ENCODE measurements at regions not wholly inside any gene's neighbourhood (a gene's known extent, or its start where the extent isn't known, plus 50 kb on each side); places are given as distances from the start of the nearest gene placed in this dataset.
"Not testable (repeated sequence)": the region's sequence is repeated elsewhere in the genome, so short reads cannot be mapped to it uniquely, and the experiment has no call there.

GRCh38 chrX:149420566-149420965 lies 84.5 kb downstream of the IDS start:
- DNase-seq: not testable (repeated sequence)

- DNase-seq: no peak
Measured at GRCh38 chrX:149398027-149398426, 107.1 kb downstream of the IDS start.

GRCh38 chrX:149392921-149393320 lies 112.2 kb downstream of the IDS start:
- DNase-seq: no peak

- no peak for DNase-seq
Measured at GRCh38 chrX:149383852-149384251, 121.3 kb downstream of the IDS start.

- DNase-seq: no peak
Measured at GRCh38 chrX:149374751-149375150, 130.4 kb downstream of the IDS start.

GRCh38 chrX:149372866-149373265 lies 132.2 kb downstream of the IDS start:
- DNase-seq: no peak

GRCh38 chrX:149371986-149372385 lies 133.1 kb downstream of the IDS start:
- no peak for DNase-seq

GRCh38 chrX:149370097-149370496 lies 135.0 kb downstream of the IDS start:
- DNase-seq: no peak

GRCh38 chrX:149365552-149365951 lies 139.6 kb downstream of the IDS start:
- DNase-seq: no peak

- DNase-seq: no peak
Measured at GRCh38 chrX:149365061-149365460, 140.0 kb downstream of the IDS start.

- DNase-seq: no peak
Measured at GRCh38 chrX:149363965-149364364, 141.1 kb downstream of the IDS start.

GRCh38 chrX:149346306-149346705 lies 158.8 kb downstream of the IDS start:
- DNase-seq: no peak

- DNase-seq: no peak
Measured at GRCh38 chrX:149322316-149322715, 182.8 kb downstream of the IDS start.

- DNase-seq: peak in 1 of 14 donors; percentile 39
Measured at GRCh38 chrX:149313871-149314371, 191.2 kb downstream of the IDS start.

- no peak for DNase-seq
Measured at GRCh38 chrX:149312988-149313387, 192.1 kb downstream of the IDS start.

GRCh38 chrX:149312097-149312496 lies 193.0 kb downstream of the IDS start:
- DNase-seq: no peak

- no peak for DNase-seq
Measured at GRCh38 chrX:149302705-149303104, 202.4 kb downstream of the IDS start.

GRCh38 chrX:149298111-149298510 lies 207.0 kb downstream of the IDS start:
- DNase-seq: no peak

- no peak for DNase-seq
Measured at GRCh38 chrX:149296092-149296491, 209.0 kb downstream of the IDS start.

- peak in 8 of 14 donors; percentile 1 to 9 (median 4) for DNase-seq
Measured at GRCh38 chrX:149286940-149287349, 218.2 kb downstream of the IDS start.

GRCh38 chrX:149284616-149285015 lies 220.5 kb downstream of the IDS start:
- DNase-seq: no peak

GRCh38 chrX:149283853-149284252 lies 221.3 kb downstream of the IDS start:
- DNase-seq: no peak

- DNase-seq: no peak
Measured at GRCh38 chrX:149282909-149283308, 222.2 kb downstream of the IDS start.

GRCh38 chrX:149280011-149280410 lies 225.1 kb downstream of the IDS start:
- no peak for DNase-seq

GRCh38 chrX:149275836-149276235 lies 229.3 kb downstream of the IDS start:
- DNase-seq: no peak
